Large intestine (tissue), 3 donors: ENCODE measurements at regions not wholly inside any gene's neighbourhood (a gene's known extent, or its start where the extent isn't known, plus 50 kb on each side); places are given as distances from the start of the nearest gene placed in this dataset.

ENCODE experiments used
- DNase-seq, 2 donors: peaks; one replicate each; pipeline versions ENCODE4 v3.0.0 to v3.0.0-alpha.2; 2013
- H3K27ac ChIP-seq: one replicate; pipeline ENCODE4 v1.5.1; 2013; ENCODE audit warnings: low read length
- H3K27me3 ChIP-seq: 2 replicates; pipeline ENCODE4 v1.6.1; 2013; ENCODE audit warnings: low read length; ENCODE audit not compliant: control insufficient read depth, insufficient read depth
- H3K36me3 ChIP-seq: 2 replicates; pipeline ENCODE4 v1.6.1; 2013; ENCODE audit warnings: low read length; ENCODE audit not compliant: control insufficient read depth, insufficient read depth
- H3K4me1 ChIP-seq: one replicate; pipeline ENCODE4 v1.6.1; 2013; ENCODE audit warnings: low read length; ENCODE audit not compliant: control insufficient read depth, insufficient read depth
- H3K4me3 ChIP-seq: one replicate; pipeline ENCODE4 v1.5.1; 2013; ENCODE audit warnings: low read length
- H3K9me3 ChIP-seq: one replicate; pipeline ENCODE4 v1.6.1; 2013; ENCODE audit warnings: mild to moderate bottlenecking, low read depth, low read length, moderate library complexity; ENCODE audit not compliant: control insufficient read depth
- WGBS: methylation state at CpG from one replicate; pipeline ENCODE4 v1.1.5; 2013; ENCODE audit warnings: low lambda C conversion rate; ENCODE audit not compliant: insufficient coverage; 5-methylcytosine and 5-hydroxymethylcytosine counted together

GRCh38 chr5:2588850-2589501 is 162.5 kb downstream of the IRX2 start:
- Histone ChIP-seq H3K27me3 (no peaks in the 10 kb centered on the region), H3K4me1 (no peaks in the 10 kb centered on the region), H3K27ac (no peak overlapping the region), H3K36me3 (no peaks in the 10 kb centered on the region), H3K9me3 (peaks cover 14% of the 10 kb centered on the region), H3K4me3 (no peak overlapping the region)
- WGBS = 76% methylated on average over 4 of the region's 9 CpGs
- no peak for DNase-seq

DNA sequence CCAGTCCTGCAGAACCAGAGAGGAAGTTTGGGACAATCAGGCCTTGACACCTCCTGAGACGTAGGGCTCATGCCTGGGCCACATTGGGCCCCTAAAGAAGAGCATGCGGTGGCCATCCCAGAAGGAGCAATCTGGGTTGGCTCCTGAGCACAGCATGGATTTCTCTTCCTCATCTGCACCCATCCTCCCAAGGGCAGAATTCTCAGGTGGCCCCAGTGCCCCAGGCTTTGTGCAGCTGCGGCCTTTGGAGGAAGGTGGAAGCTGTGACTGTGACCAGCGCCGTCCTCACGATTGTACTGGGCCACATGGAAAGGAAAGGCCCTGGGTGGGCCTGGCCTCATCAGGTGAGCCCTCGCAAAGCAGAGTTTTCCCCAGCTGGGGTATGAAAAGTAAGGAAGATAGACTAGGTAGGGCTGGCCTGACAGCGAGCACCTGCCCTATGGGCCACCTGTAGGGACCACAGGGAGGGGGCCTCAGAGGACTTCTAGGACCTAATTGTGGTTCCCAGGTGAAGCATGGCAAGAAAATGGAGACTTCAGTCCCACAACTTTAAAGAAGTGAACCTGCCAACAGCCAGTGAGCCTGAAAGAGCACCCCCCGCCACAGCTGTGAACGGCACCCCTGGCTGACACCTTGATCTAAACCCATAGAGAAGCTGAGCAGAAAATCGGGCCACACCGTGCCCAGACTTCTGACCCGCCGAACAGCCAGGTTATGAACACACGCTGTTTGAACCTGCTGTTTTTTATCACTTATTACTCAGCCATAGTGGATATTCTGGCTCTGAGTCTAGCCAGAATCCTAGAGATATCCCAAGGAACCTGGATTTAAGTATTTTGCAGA is 164.1 kb downstream of the IRX2 start:
- Histone ChIP-seq H3K4me1 (no peaks in the 10 kb centered on the region), H3K4me3 (no peak overlapping the region), H3K27me3 (no peaks in the 10 kb centered on the region), H3K36me3 (no peaks in the 10 kb centered on the region), H3K9me3 (peaks cover 14% of the 10 kb centered on the region), H3K27ac (no peak overlapping the region)
- DNase-seq = no peak
- no CpG with 5 or more reads among the region's 15 CpGs for WGBS

- Histone ChIP-seq H3K4me3 (no peak overlapping the region), H3K4me1 (no peaks in the 10 kb centered on the region), H3K27ac (no peak overlapping the region), H3K9me3 (peaks cover 14% of the 10 kb centered on the region), H3K36me3 (no peaks in the 10 kb centered on the region), H3K27me3 (no peaks in the 10 kb centered on the region)
- DNase-seq = no peak
- WGBS = no CpG with 5 or more reads among the region's 9 CpGs
Measured at GRCh38 chr5:2586016-2586715, 165.3 kb downstream of the IRX2 start.

DNA sequence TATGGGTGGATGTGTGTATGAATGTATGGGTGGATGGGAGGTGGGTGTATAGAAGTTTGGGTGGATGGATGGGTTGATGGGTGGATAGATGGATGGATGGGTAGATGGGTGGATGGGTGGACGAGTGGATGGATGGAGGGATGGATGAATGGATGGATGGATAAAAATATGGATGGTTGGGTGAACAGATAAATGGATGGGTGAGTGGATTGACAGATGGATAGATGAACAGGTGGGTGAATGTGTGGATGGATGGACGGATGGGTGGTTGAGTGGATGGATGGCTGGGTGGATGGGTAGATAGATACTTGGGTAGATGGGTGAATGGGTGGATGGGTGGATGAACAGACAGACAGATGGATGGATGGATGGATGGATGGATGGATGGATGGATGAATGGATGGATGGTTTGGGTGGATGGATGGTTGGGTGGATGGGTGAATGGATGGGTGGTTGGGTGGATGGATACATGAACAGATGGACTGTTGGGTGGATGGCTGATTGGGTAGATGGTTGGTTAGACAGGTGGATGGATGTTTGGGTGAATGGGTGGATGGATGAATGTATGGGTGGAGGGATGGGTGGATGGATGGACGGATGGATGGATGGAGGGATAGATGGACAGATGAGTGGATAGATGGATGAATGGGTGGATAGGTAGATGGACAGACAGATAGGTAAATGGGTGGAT is 166.8 kb downstream of the IRX2 start:
- H3K36me3 ChIP-seq = no peaks in the 10 kb centered on the region
- H3K4me3 ChIP-seq = no peak overlapping the region
- no peaks in the 10 kb centered on the region for H3K27me3 ChIP-seq
- 90% methylated on average over 3 of the region's 3 CpGs for WGBS
- no peak for DNase-seq
- H3K4me1 ChIP-seq = no peaks in the 10 kb centered on the region
- H3K9me3 ChIP-seq = peaks cover 14% of the 10 kb centered on the region
- no peak overlapping the region for H3K27ac ChIP-seq

DNA sequence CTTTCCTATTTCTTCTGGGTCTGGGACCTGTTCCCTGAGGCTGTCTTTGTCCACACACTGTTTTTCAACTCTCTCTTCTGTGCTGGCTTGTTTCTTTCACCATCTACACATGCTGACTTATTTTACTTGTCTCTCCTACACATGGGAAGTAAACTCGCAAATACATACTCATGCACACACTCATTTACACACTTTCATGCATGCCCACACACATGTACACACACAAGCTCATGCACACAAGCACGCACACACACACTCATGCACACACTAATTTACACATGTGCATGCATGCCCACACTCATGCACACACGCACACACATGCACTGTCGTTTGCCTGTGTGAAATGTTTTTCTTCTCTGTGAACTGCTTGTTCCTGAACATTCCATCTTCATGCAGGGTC is 169.0 kb downstream of the IRX2 start:
- DNase-seq = no peak
- no peaks in the 10 kb centered on the region for H3K27me3 ChIP-seq

GRCh38 chr5:2582106-2582505 is 169.4 kb downstream of the IRX2 start:
- Histone ChIP-seq H3K27me3 (no peaks in the 10 kb centered on the region), H3K4me1 (no peaks in the 10 kb centered on the region), H3K9me3 (peaks cover 14% of the 10 kb centered on the region), H3K36me3 (no peaks in the 10 kb centered on the region), H3K27ac (no peak overlapping the region), H3K4me3 (no peak overlapping the region)
- no peak for DNase-seq
- WGBS = no CpG with 5 or more reads among the region's 7 CpGs

More for the DNA sequence above, 169.0 kb downstream of the IRX2 start:
- Histone ChIP-seq H3K9me3 (peaks cover 14% of the 10 kb centered on the region), H3K4me3 (no peak overlapping the region), H3K36me3 (no peaks in the 10 kb centered on the region), H3K27ac (no peak overlapping the region), H3K4me1 (no peaks in the 10 kb centered on the region)
- WGBS = no CpG with 5 or more reads among the region's 4 CpGs

DNA sequence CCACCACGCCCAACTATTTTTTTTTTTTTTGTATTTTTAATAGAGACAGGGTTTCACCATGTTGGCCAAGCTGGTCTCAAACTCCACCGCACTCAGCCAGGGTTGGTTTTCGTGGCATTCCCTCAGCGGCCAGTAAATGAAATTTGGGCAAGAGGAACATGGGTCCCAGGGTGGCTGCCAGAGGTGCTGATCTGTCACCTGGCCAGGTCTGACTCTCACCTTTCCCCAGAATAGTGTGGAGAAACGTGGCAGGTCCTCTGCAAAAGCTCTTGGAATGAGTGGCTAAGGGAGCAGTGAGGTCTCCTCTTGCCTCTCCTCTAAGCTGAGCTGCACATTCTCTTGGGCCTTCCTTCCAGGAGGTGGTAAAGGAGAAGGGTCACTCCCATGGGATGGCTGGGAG is 170.1 kb downstream of the IRX2 start:
- Histone ChIP-seq H3K9me3 (peaks cover 14% of the 10 kb centered on the region), H3K4me3 (no peak overlapping the region), H3K27me3 (no peaks in the 10 kb centered on the region), H3K36me3 (no peaks in the 10 kb centered on the region), H3K27ac (no peak overlapping the region), H3K4me1 (no peaks in the 10 kb centered on the region)
- no CpG with 5 or more reads among the region's 5 CpGs for WGBS
- DNase-seq = no peak

DNA sequence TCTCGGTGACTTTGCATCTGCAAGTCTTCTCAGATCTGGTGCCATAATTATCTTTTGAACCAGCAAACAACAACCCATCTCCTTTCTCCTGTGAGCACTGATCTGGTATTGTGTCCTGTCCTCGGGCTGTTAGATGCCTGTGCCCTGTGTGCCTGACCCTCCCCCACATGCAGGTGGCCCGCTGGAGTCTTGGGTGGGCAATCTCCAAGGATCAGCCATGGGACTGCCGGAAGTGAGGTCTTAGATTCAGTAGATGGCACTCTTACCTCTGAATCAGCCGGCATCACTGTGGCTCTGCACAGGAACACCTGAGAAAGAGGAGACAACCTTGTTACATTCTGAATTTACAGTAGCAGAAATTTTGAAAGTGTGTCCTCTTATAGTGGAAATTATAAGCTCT is 172.4 kb downstream of the IRX2 start:
- H3K27ac ChIP-seq = no peak overlapping the region
- no peaks in the 10 kb centered on the region for H3K27me3 ChIP-seq
- H3K9me3 ChIP-seq = peaks cover under 1% of the 10 kb centered on the region
- no peaks in the 10 kb centered on the region for H3K4me1 ChIP-seq
- no peak for DNase-seq
- no peaks in the 10 kb centered on the region for H3K36me3 ChIP-seq
- H3K4me3 ChIP-seq = no peak overlapping the region
- WGBS = no CpG with 5 or more reads among the region's 5 CpGs

GRCh38 chr5:2577312-2578036 is 174.0 kb downstream of the IRX2 start:
- H3K4me3 ChIP-seq = no peak overlapping the region
- H3K27ac ChIP-seq = no peak overlapping the region
- no peak for DNase-seq
- no peaks in the 10 kb centered on the region for H3K9me3 ChIP-seq
- no peaks in the 10 kb centered on the region for H3K4me1 ChIP-seq
- H3K27me3 ChIP-seq = no peaks in the 10 kb centered on the region
- WGBS = no CpG with 5 or more reads among the region's 12 CpGs
- H3K36me3 ChIP-seq = no peaks in the 10 kb centered on the region
